ENCODE measurements at regions not wholly inside any gene's neighbourhood (a gene's known extent, or its start where the extent isn't known, plus 50 kb on each side); places are given as distances from the start of the nearest gene placed in this dataset.

DNA sequence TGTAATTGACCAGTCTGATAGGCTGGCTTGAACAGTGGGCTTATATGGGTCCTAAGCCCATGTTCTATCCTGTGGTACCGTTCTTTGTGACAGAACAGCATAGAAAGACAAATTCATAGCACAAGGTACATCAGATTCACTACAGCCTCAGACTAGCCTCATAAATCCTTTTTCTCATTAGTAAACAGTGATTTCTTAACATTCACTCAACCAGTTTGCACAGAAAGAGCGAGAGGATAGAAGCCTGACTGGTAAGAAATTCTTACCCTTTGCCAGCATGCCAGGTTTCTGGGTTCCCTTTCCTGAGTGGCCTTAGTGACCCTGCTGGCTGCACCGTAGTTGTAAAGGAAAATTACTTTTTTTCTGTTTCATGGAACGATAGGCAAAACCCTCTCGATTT lies 412.1 kb downstream of the SH2D4B start:
- TF ChIP-seq, protein P1, sequence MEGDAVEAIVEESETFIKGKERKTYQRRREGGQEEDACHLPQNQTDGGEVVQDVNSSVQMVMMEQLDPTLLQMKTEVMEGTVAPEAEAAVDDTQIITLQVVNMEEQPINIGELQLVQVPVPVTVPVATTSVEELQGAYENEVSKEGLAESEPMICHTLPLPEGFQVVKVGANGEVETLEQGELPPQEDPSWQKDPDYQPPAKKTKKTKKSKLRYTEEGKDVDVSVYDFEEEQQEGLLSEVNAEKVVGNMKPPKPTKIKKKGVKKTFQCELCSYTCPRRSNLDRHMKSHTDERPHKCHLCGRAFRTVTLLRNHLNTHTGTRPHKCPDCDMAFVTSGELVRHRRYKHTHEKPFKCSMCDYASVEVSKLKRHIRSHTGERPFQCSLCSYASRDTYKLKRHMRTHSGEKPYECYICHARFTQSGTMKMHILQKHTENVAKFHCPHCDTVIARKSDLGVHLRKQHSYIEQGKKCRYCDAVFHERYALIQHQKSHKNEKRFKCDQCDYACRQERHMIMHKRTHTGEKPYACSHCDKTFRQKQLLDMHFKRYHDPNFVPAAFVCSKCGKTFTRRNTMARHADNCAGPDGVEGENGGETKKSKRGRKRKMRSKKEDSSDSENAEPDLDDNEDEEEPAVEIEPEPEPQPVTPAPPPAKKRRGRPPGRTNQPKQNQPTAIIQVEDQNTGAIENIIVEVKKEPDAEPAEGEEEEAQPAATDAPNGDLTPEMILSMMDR (IDR thresholded peaks at IDR 0.05) = no peak
- no peak for TF ChIP-seq EZH2 (IDR thresholded peaks at IDR 0.05; ENCODE audit: borderline replicate concordance, insufficient read depth, low read depth, low read length, poor library complexity, severe bottlenecking)
- H3K9me3 Mint-ChIP-seq (ENCODE audit: insufficient read depth) = no peaks in the 10 kb centered on the region
- H3K27me3 Mint-ChIP-seq = no peaks in the 10 kb centered on the region
- CTCF ChIA-PET = no interaction called here
- Histone ChIP-seq H3K36me3 (replicated peaks in 1 of 2; ENCODE audit: control extremely low read depth in 1 of 2, control insufficient read depth in 1 of 2, extremely low read depth in 1 of 2, insufficient read depth in 2 of 2, low read length in 1 of 2) (no peaks in the 10 kb centered on the region), H3K27ac (ENCODE audit: low read length in 2 of 2) (no peak overlapping the region), H4K20me1 (ENCODE audit: control insufficient read depth, insufficient read depth, low read length, poor library complexity, severe bottlenecking) (no peaks in the 10 kb centered on the region), H3K9me3 (ENCODE audit: control extremely low read depth in 1 of 3, control insufficient read depth in 2 of 3, insufficient read depth in 1 of 3, low read length in 2 of 3) (no peaks in the 10 kb centered on the region), H3K4me2 (replicated peaks; ENCODE audit: low read depth, low read length, poor library complexity, severe bottlenecking) (no peak overlapping the region), H3K79me2 (ENCODE audit: control insufficient read depth, insufficient read depth, low read length) (no peaks in the 10 kb centered on the region), H3K27me3 (replicated peaks in 1 of 4; ENCODE audit: control extremely low read depth in 1 of 4, control insufficient read depth in 3 of 4, insufficient read depth in 4 of 4, low read length in 3 of 4) (no peaks in the 10 kb centered on the region), H3K4me3 (ENCODE audit: control extremely low read depth in 1 of 5, extremely low read depth in 1 of 5, insufficient read depth in 1 of 5, low read depth in 2 of 5, low read length in 4 of 5) (no peak overlapping the region), H2AFZ (ENCODE audit: insufficient read depth, low read depth, low read length, poor library complexity, severe bottlenecking) (no peak overlapping the region), H3K9ac (ENCODE audit: low read length) (no peak overlapping the region), H3K4me1 (ENCODE audit: control insufficient read depth in 2 of 2, insufficient read depth in 2 of 2, low read length in 2 of 2) (no peaks in the 10 kb centered on the region)
- no peak for ATAC-seq (ENCODE audit: low read depth)
- 96% methylated on average over 4 of the region's 5 CpGs for WGBS (ENCODE audit: insufficient coverage)
- intact Hi-C loops (cut with micrococcal nuclease) = no loop called here
- POLR2A ChIA-PET = no interaction called here
- no peak for DNase-seq
- H3K27ac Mint-ChIP-seq = no peak overlapping the region
- no peaks in the 10 kb centered on the region for H3K4me1 Mint-ChIP-seq
- H3K4me3 Mint-ChIP-seq = no peak overlapping the region

DNA sequence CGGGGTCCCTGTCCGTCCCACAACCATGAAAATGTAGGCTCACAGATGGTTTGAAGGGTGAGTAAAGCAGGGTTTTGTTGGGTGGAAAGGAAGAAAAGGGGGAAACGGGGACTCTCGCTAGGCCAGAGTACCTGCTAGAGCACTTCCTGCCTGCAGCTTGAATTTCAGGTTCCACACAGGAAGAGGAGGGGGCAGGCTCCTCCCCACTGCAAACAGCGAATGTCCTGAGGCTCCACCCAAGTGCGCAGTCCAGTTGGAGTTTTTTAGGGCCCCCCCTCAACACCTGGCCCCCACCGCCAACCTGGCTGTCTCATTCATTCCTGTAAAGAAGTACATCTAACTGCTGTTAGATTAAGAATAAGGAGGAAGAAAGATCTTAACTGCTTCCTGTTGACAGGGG lies 414.7 kb downstream of the SH2D4B start:
- no peaks in the 10 kb centered on the region for H3K27me3 Mint-ChIP-seq
- WGBS (ENCODE audit: insufficient coverage) = 100% methylated on average over 2 of the region's 7 CpGs
- Histone ChIP-seq H3K27me3 (replicated peaks in 1 of 4; ENCODE audit: control extremely low read depth in 1 of 4, control insufficient read depth in 3 of 4, insufficient read depth in 4 of 4, low read length in 3 of 4) (no peaks in the 10 kb centered on the region), H3K9ac (ENCODE audit: low read length) (no peak overlapping the region), H3K4me1 (ENCODE audit: control insufficient read depth in 2 of 2, insufficient read depth in 2 of 2, low read length in 2 of 2) (no peaks in the 10 kb centered on the region), H2AFZ (ENCODE audit: insufficient read depth, low read depth, low read length, poor library complexity, severe bottlenecking) (no peak overlapping the region), H3K36me3 (replicated peaks in 1 of 2; ENCODE audit: control extremely low read depth in 1 of 2, control insufficient read depth in 1 of 2, extremely low read depth in 1 of 2, insufficient read depth in 2 of 2, low read length in 1 of 2) (no peaks in the 10 kb centered on the region), H3K4me3 (ENCODE audit: control extremely low read depth in 1 of 5, extremely low read depth in 1 of 5, insufficient read depth in 1 of 5, low read depth in 2 of 5, low read length in 4 of 5) (no peak overlapping the region), H3K9me3 (ENCODE audit: control extremely low read depth in 1 of 3, control insufficient read depth in 2 of 3, insufficient read depth in 1 of 3, low read length in 2 of 3) (no peaks in the 10 kb centered on the region), H3K79me2 (ENCODE audit: control insufficient read depth, insufficient read depth, low read length) (no peaks in the 10 kb centered on the region), H3K4me2 (replicated peaks; ENCODE audit: low read depth, low read length, poor library complexity, severe bottlenecking) (no peak overlapping the region), H3K27ac (ENCODE audit: low read length in 2 of 2) (no peak overlapping the region), H4K20me1 (ENCODE audit: control insufficient read depth, insufficient read depth, low read length, poor library complexity, severe bottlenecking) (no peaks in the 10 kb centered on the region)
- no peak overlapping the region for H3K27ac Mint-ChIP-seq
- no peak for ATAC-seq (ENCODE audit: low read depth)
- ChIA-PET CTCF (no interaction called here), POLR2A (no interaction called here)
- no peaks in the 10 kb centered on the region for H3K9me3 Mint-ChIP-seq (ENCODE audit: insufficient read depth)
- no peak for TF ChIP-seq EZH2 (IDR thresholded peaks at IDR 0.05; ENCODE audit: borderline replicate concordance, insufficient read depth, low read depth, low read length, poor library complexity, severe bottlenecking)
- TF ChIP-seq, protein P1 (IDR thresholded peaks at IDR 0.05) = no peak
- H3K4me1 Mint-ChIP-seq = no peaks in the 10 kb centered on the region
- intact Hi-C loops (cut with micrococcal nuclease) = no loop called here
- no peak for DNase-seq
- H3K4me3 Mint-ChIP-seq = no peak overlapping the region

Measured in B cell (primary cell).